ENCODE measurements at regions not wholly inside any gene's neighbourhood (a gene's known extent, or its start where the extent isn't known, plus 50 kb on each side); places are given as distances from the start of the nearest gene placed in this dataset.

- TF ChIP-seq TEAD4 (CRISPR knock-in tag; IDR thresholded peaks at IDR 0.05) (no peak), ZNF396 (CRISPR knock-in tag; IDR thresholded peaks at IDR 0.05; ENCODE audit: borderline replicate concordance) (no peak), NFYB (CRISPR knock-in tag; conservative IDR thresholded peaks at IDR 0.05; ENCODE audit: low read depth) (no peak), FOXP1 (CRISPR knock-in tag; IDR thresholded peaks at IDR 0.05; ENCODE audit: borderline replicate concordance) (no peak), CREM (CRISPR knock-in tag; IDR thresholded peaks at IDR 0.05) (no peak), TP53 (CRISPR knock-in tag; IDR thresholded peaks at IDR 0.05) (no peak), CREB1 (CRISPR knock-in tag; IDR thresholded peaks at IDR 0.05) (no peak), GTF2I (CRISPR knock-in tag; conservative IDR thresholded peaks at IDR 0.05) (no peak), E2F5 (CRISPR knock-in tag; IDR thresholded peaks at IDR 0.05) (no peak), ZNF423 (CRISPR knock-in tag; IDR thresholded peaks at IDR 0.05) (no peak), MLX (CRISPR knock-in tag; IDR thresholded peaks at IDR 0.05) (no peak), MAX (CRISPR knock-in tag; IDR thresholded peaks at IDR 0.05) (no peak)
- TF ChIP-seq, protein P1, sequence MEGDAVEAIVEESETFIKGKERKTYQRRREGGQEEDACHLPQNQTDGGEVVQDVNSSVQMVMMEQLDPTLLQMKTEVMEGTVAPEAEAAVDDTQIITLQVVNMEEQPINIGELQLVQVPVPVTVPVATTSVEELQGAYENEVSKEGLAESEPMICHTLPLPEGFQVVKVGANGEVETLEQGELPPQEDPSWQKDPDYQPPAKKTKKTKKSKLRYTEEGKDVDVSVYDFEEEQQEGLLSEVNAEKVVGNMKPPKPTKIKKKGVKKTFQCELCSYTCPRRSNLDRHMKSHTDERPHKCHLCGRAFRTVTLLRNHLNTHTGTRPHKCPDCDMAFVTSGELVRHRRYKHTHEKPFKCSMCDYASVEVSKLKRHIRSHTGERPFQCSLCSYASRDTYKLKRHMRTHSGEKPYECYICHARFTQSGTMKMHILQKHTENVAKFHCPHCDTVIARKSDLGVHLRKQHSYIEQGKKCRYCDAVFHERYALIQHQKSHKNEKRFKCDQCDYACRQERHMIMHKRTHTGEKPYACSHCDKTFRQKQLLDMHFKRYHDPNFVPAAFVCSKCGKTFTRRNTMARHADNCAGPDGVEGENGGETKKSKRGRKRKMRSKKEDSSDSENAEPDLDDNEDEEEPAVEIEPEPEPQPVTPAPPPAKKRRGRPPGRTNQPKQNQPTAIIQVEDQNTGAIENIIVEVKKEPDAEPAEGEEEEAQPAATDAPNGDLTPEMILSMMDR (IDR thresholded peaks at IDR 0.05) = no peak
- TF ChIP-seq, protein P2, sequence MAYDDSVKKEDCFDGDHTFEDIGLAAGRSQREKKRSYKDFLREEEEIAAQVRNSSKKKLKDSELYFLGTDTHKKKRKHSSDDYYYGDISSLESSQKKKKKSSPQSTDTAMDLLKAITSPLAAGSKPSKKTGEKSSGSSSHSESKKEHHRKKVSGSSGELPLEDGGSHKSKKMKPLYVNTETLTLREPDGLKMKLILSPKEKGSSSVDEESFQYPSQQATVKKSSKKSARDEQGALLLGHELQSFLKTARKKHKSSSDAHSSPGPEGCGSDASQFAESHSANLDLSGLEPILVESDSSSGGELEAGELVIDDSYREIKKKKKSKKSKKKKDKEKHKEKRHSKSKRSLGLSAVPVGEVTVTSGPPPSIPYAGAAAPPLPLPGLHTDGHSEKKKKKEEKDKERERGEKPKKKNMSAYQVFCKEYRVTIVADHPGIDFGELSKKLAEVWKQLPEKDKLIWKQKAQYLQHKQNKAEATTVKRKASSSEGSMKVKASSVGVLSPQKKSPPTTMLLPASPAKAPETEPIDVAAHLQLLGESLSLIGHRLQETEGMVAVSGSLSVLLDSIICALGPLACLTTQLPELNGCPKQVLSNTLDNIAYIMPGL (CRISPR knock-in tag; IDR thresholded peaks at IDR 0.05) = no peak
These were observed 962.7 kb downstream of the GRIK2 start for GRCh38 chr6:102356170-102356569.

All from WTC11 (cell line).